ENCODE measurements at regions not wholly inside any gene's neighbourhood (a gene's known extent, or its start where the extent isn't known, plus 50 kb on each side); places are given as distances from the start of the nearest gene placed in this dataset.
"Not testable (repeated sequence)": the region's sequence is repeated elsewhere in the genome, so short reads cannot be mapped to it uniquely, and the experiment has no call there.

DNA sequence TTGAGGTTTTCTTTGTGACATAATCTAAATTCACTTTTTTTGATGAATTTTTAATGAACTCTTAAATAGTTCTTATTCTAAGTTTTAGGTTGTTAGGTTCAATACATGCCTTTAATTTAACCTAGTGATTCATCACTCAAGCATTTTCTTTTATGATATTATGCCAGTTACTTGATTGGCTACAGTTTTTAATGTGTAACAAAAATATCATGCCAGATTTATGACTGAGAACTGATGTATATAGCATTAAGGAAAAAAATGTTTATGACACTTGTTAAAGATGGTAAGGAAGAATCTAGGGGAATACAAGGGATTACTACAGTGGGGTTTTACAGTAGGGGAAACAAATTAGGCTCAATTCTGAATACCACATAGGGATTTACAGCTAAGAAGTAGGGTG, 103.1 kb downstream of the VGLL3 start:
- no peak for ATAC-seq

DNA sequence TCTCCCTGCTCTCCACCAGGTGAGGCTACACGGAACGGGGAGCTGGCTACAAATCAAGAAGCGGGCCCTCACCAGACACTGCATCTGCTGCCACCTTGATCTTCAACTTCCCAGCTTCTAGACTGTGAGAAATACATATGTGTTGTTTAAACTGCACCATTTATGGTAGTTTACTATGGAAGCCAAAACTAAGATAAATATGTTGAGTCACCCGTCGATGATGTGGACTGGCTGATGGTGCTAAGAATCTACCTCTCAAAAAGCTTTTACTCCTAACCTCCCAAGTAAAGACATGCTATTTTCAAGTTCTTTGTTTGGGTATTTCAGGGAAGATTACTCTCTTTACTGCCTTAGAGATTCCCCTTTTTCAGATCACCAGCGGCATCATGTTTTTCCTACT, 110.9 kb downstream of the VGLL3 start:
- no peak for ATAC-seq

- ATAC-seq: not testable (repeated sequence)
Measured at GRCh38 chr3:86876504-86877181, 114.3 kb downstream of the VGLL3 start.

GRCh38 chr3:86874790-86875189, 116.2 kb downstream of the VGLL3 start:
- ATAC-seq: not testable (repeated sequence)

DNA sequence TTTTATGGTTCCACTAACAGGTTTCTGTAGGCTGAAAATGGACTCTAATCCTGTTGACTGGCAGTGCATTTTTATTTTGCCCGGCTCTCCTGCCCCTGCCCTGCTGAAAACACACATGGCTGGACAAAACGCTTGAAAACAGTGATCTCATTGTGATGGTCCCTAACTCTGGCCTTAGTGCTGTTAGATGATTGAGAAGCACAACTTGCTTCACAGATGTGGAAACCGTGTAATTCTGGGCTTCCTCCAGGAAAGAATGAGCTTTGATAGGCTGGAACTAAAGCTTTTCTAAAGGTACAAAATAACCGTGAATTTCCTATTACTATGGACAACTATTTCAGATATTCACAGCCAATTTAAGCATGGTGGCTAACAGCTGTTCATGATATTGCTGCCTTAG, 121.4 kb downstream of the VGLL3 start:
- ATAC-seq: no peak

GRCh38 chr3:86867982-86868381, 123.0 kb downstream of the VGLL3 start:
- ATAC-seq: no peak

GRCh38 chr3:86865506-86865905, 125.4 kb downstream of the VGLL3 start:
- no peak for ATAC-seq

DNA sequence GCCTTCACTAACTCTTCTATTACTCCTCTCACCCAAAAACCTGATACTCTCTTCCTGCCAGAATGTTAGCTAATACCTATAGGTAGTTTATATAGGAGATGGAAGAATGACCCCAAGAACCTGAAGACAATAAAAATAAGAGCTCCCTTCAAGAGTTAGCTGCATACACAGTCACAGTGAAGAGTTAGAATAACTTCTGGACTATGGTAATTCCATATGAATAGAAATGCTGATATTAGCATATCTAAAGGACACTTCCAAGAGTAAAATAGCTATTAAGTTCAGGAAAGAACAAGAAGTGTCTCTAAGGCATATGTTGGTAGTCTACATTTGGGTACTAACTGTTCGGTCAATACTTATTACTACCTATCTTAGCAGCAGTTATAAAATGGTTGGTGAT, 134.2 kb downstream of the VGLL3 start:
- no peak for ATAC-seq

DNA sequence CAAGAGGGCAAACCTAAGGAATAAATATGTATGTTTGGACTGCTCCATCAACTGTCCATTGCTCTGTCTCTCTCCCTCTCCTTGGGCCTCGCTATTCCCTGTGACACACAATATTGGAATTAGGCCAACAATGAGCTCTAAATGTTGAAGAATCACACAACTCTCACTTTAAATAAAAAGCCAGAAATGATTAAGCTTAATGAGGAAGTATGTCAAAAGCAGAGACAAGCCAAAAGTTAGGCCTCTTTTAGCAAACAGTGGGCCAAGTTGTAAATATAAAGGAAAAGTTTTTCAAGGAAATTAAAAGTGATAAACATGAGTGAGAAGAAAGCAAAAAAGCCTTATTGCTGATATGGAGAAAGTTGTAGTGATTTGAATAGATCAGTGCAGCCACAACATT, 141.0 kb downstream of the VGLL3 start:
- no peak for ATAC-seq

GRCh38 chr3:86845726-86846125, 145.2 kb downstream of the VGLL3 start:
- ATAC-seq: no peak

DNA sequence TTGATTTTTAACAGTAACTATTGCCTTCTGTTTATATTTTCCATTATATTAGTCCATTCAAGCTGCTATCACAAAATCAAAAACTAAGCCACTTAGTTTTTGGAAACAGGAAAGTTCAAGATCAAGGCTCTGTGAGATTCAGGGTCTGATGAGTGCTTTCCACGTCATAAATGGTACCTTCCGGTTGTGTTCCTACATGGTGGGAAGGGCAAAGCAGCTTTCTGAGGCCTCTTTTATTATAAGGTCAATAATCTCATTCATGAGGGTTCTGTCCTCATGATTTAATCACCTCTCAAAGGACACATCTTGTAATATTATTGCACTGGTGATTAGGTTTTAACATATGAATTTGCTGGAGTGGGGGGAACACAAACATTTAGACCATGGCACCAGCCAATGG, 152.0 kb downstream of the VGLL3 start:
- no peak for ATAC-seq

DNA sequence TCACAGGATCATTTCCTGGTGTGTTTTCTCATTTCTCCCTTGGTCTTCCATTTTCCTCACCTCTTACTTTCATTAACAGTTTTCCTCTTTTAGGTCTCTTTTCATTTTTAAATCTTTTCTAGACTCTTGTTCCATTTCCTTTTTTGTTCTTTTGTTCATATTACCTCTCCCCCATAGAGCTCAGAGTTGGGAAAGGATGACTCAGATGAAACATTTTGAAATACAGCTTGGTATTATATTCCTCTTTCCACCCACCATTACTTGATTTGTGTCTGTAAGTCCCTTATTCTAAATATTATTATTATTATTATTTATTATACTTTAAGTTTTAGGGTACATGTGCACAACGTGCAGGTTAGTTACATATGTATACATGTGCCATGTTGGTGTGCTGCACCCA, 153.1 kb downstream of the VGLL3 start:
- no peak for ATAC-seq

GRCh38 chr3:86830566-86830965, 160.4 kb downstream of the VGLL3 start:
- ATAC-seq: no peak

DNA sequence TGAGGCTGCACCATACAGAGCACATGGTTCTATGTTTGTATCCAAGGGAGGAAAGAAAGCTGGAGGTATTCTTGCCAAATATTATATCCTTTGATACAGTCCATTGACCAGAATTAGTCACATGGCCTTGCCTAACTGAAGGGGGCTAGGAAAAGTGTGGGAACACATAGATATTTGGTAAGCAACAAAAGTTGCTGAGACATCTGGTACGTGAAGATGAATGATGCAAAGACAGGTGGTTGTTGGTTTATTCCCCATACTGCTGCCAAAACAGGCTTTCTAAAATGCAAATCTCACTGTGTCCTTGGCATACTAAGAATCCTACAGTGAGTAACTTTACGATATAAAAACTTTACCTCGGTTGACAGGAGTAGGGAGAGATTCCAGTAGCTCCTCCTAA, 162.2 kb downstream of the VGLL3 start:
- ATAC-seq: no peak

DNA sequence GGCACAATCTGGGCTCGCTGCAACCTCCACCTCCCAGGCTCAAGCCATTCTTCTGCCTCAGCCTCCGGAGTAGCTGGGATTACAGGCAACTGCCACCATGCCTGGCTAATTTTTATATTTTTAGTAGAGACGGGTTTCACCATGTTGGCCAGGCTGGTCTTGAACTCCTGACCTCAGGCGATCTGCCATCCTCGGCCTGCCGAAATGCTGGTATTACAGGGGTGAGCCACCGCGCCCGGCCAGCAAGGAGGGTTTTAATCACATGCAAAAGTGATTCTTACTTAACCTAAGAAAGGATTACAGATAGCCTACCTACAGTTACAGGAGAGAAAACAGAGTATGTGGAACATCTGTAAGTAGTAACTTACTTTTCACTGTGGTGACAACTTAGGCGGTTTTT, 163.4 kb downstream of the VGLL3 start:
- ATAC-seq: not testable (repeated sequence)

- ATAC-seq: no peak
Measured at GRCh38 chr3:86826292-86826691, 164.7 kb downstream of the VGLL3 start.

GRCh38 chr3:86815880-86816279, 175.1 kb downstream of the VGLL3 start:
- no peak for ATAC-seq

GRCh38 chr3:86814918-86815655, 175.9 kb downstream of the VGLL3 start:
- ATAC-seq: no peak

GRCh38 chr3:86814321-86814720, 176.6 kb downstream of the VGLL3 start:
- no peak for ATAC-seq

- no peak for ATAC-seq
Measured at GRCh38 chr3:86801921-86802320, 189.0 kb downstream of the VGLL3 start.

DNA sequence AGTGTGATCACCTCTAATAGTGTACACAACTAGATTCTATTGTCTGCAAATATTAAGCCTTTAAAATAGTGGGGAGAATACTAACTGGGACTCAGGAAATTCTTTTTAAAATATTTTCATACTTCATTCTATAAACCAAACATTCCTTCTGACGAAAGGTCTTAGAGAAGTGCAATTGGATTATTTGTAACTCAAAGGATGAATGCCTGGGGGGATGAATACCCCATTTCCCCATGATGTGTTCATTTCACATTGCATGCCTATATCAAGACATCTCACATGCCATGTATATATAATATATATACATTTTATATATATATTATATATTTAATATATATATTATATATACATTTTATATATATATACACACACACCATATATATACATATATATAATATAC, 189.9 kb downstream of the VGLL3 start:
- no peak for ATAC-seq

- ATAC-seq: no peak
Measured at GRCh38 chr3:86800116-86800515, 190.8 kb downstream of the VGLL3 start.

- no peak for ATAC-seq
Measured at GRCh38 chr3:86797946-86798345, 193.0 kb downstream of the VGLL3 start.

- no peak for ATAC-seq
Measured at GRCh38 chr3:86794361-86795065, 196.4 kb downstream of the VGLL3 start.
